K562 (cell line): ENCODE measurements at regions not wholly inside any gene's neighbourhood (a gene's known extent, or its start where the extent isn't known, plus 50 kb on each side); places are given as distances from the start of the nearest gene placed in this dataset.

Experiments
- ATAC-seq: fragments of 200-7000 bp; cut with Tn5 transposase; 3 replicates; pipeline ENCODE4 v1.9.1; 2020; ENCODE audit warnings: moderate library complexity
- BruUV-seq: library from RNA; stranded (reverse); fragments of 400-500 nt; replicated peaks from 2 replicates; lab custom pipeline; 2021; lab: Mats Ljungman, UMichigan
- CTCF ChIA-PET: fragments of 300-600 bp; formaldehyde crosslinking; extraction: SDS; loops from one replicate; lab custom pipeline; 2021; ENCODE audit warnings: low intra/inter-chr PET ratio; lab: Yijun Ruan, JAX
- POLR2A ChIA-PET: fragments of 300-600, 350-650 bp; sonication (Branson Sonifier 250); formaldehyde crosslinking; extraction: SDS; loops from one replicate; lab custom pipeline; 2021; ENCODE audit warnings: antibody characterized with exemption, inconsistent platforms; lab: Yijun Ruan, JAX
- DNase-seq, 4 experiments: peaks; one replicate each; pipeline versions ENCODE4 v3.0.0 to v3.0.0-alpha.2; 2011 to 2018; ENCODE audit warnings: low spot score in 3 of 4, mixed read lengths in 3 of 4; ENCODE audit errors: extremely low read depth in 1 of 4
- FAIRE-seq: peaks from 2 replicates; lab custom pipeline; 2011; peaks lifted over from hg19 to GRCh38; lab: Jason Lieb, UNC
- H2AFZ ChIP-seq: 2 replicates; pipeline ENCODE4 v1.6.0; 2011; ENCODE audit warnings: low read depth, low read length, control low read depth, inconsistent platforms
- H3K27ac ChIP-seq: fragments of 200-600 bp; 3 replicates; pipeline ENCODE4 v1.8.0; 2011; ENCODE audit warnings: low read depth, mild to moderate bottlenecking, control low read depth, inconsistent platforms, low read length, moderate library complexity, mixed read lengths; ENCODE audit errors: extremely low read depth
- H3K27me3 ChIP-seq, 2 experiments: fragments of 300-600 bp in 1 of 2; 2 replicates in 1 of 2; 3 replicates in 1 of 2; pipeline versions ENCODE4 v1.6.0 to v1.8.0; 2011; ENCODE audit warnings: inconsistent platforms in 2 of 2, low read length in 2 of 2, mild to moderate bottlenecking in 1 of 2, mixed read lengths in 1 of 2, moderate library complexity in 1 of 2; ENCODE audit not compliant: control insufficient read depth in 2 of 2, insufficient read depth in 2 of 2
- H3K36me3 ChIP-seq: fragments of 300-600 bp; 3 replicates; pipeline ENCODE4 v1.8.0; 2011; ENCODE audit warnings: mild to moderate bottlenecking, low read length, inconsistent platforms; ENCODE audit not compliant: control insufficient read depth, insufficient read depth
- H3K4me1 ChIP-seq, 2 experiments: fragments of 200-600 bp in 1 of 2; replicated peaks in 1 of 2; 2 replicates in 1 of 2; 3 replicates in 1 of 2; pipeline versions ENCODE4 v1.5.1 to v1.8.0; 2011; ENCODE audit warnings: inconsistent platforms in 2 of 2, low read length in 2 of 2, mild to moderate bottlenecking in 1 of 2, mixed read lengths in 1 of 2, moderate library complexity in 1 of 2; ENCODE audit not compliant: control insufficient read depth in 2 of 2, insufficient read depth in 2 of 2
- H3K4me2 ChIP-seq: 2 replicates; pipeline ENCODE4 v1.6.1; 2011; ENCODE audit warnings: low read length, control low read depth, inconsistent platforms, mixed read lengths; ENCODE audit not compliant: insufficient read depth
- H3K4me3 ChIP-seq: fragments of 200-600 bp; sonication (generic), shearing (Covaris generic); 2 replicates; pipeline ENCODE4 v1.5.1; 2016; ENCODE audit warnings: control low read depth, inconsistent platforms
- H3K79me2 ChIP-seq: fragments of 200-600 bp; 3 replicates; pipeline ENCODE4 v1.8.0; 2011; ENCODE audit warnings: low read length, inconsistent platforms; ENCODE audit not compliant: control insufficient read depth, insufficient read depth
- H3K9ac ChIP-seq, 2 experiments: 2 replicates each; pipeline versions ENCODE4 v1.6.0 to v1.6.1; 2011; ENCODE audit warnings: low read depth in 2 of 2, low read length in 2 of 2, control low read depth in 1 of 2, inconsistent platforms in 1 of 2, mild to moderate bottlenecking in 1 of 2, mixed read lengths in 1 of 2; ENCODE audit not compliant: insufficient read depth in 1 of 2
- H3K9me1 ChIP-seq: one replicate; pipeline ENCODE4 v1.6.0; 2011; ENCODE audit warnings: inconsistent platforms, mild to moderate bottlenecking, low read length, moderate library complexity; ENCODE audit not compliant: control insufficient read depth, insufficient read depth
- H3K9me3 ChIP-seq: replicated peaks from 2 replicates; pipeline ENCODE4 v1.5.1; 2011; ENCODE audit warnings: low read depth, low read length, inconsistent platforms; ENCODE audit not compliant: control insufficient read depth, insufficient read depth
- H4K20me1 ChIP-seq: replicated peaks from 2 replicates; pipeline ENCODE4 v1.6.1; 2011; ENCODE audit warnings: low read length, inconsistent platforms, mixed read lengths; ENCODE audit not compliant: control insufficient read depth, insufficient read depth
- ARID4B ChIP-seq: sonication (generic); formaldehyde crosslinking; IDR thresholded peaks from 2 replicates; pipeline ENCODE4 v1.8.0; 2022; ENCODE audit warnings: mild to moderate bottlenecking, missing genetic modification reagents
- ATF7 ChIP-seq: fragments of 450-650 bp; IDR thresholded peaks from 2 replicates; pipeline ENCODE4 v1.7.1; 2014; ENCODE audit warnings: mild to moderate bottlenecking, moderate library complexity
- BHLHE40 ChIP-seq: IDR thresholded peaks from 2 replicates; pipeline ENCODE4 v1.6.1; 2011; ENCODE audit warnings: low read length, improper control_type of control experiment
- CSDE1 ChIP-seq, 2 experiments: fragments of 450-650 bp; IDR thresholded peaks; 2 replicates each; pipeline ENCODE4 v1.6.1; 2016; ENCODE audit warnings: mild to moderate bottlenecking in 1 of 2
- DACH1 ChIP-seq: fragments of 450-650 bp; IDR thresholded peaks from 2 replicates; pipeline ENCODE4 v1.6.1; 2018; ENCODE audit not compliant: partially characterized antibody
- EGR1 ChIP-seq: fragments of 450-650 bp; conservative IDR thresholded peaks from 2 replicates; pipeline ENCODE4 v1.6.1; 2017; ENCODE audit warnings: mild to moderate bottlenecking
- HCFC1 ChIP-seq: IDR thresholded peaks from 2 replicates; pipeline ENCODE4 v1.6.1; 2012; ENCODE audit warnings: low read depth, low read length, improper control_type of control experiment
- HNRNPUL1 ChIP-seq: fragments of 200-400 bp; formaldehyde crosslinking; IDR thresholded peaks from 2 replicates; pipeline ENCODE4 v1.6.1; 2017; ENCODE audit warnings: low read length
- MCM5 ChIP-seq: fragments of 450-650 bp; IDR thresholded peaks from 2 replicates; pipeline ENCODE4 v1.6.1; 2016; ENCODE audit warnings: low read depth
- POLR3G ChIP-seq: IDR thresholded peaks from 2 replicates; pipeline ENCODE4 v1.6.1; 2011; ENCODE audit not compliant: insufficient read length, insufficient replicate concordance; ENCODE audit errors: extremely low read depth
- THAP7 ChIP-seq: fragments of 250-450 bp; sonication (Bioruptor Pico); IDR thresholded peaks from 2 replicates; pipeline ENCODE4 v1.5.0; 2021
- WGBS: fragments of 100-300 bp; shearing (Covaris generic); methylation state at CpG from one replicate; pipeline ENCODE4 v1.1.6; 2016; ENCODE audit warnings: low coverage, mixed read lengths; ENCODE audit not compliant: insufficient coverage; ENCODE audit errors: missing lambda C conversion rate; 5-methylcytosine and 5-hydroxymethylcytosine counted together
- in situ Hi-C: fragments of 300-500 bp; cut with MboI; formaldehyde crosslinking; loops from 4 replicates; pipeline ENCODE4 v1.15.0; 2018; ENCODE audit warnings: inconsistent platforms, mixed read lengths
- intact Hi-C: fragments of 100-400 bp; cut with micrococcal nuclease; formaldehyde crosslinking; loops from 2 replicates; pipeline ENCODE4 v1.14.2; 2022

- no peaks in the 10 kb centered on the region for H3K79me2 ChIP-seq
- H3K4me2 ChIP-seq: no peak overlapping the region
- H3K36me3 ChIP-seq: no peaks in the 10 kb centered on the region
- no peak for DNase-seq
- no peak overlapping the region for H2AFZ ChIP-seq
- ChIA-PET POLR2A (no interaction called here), CTCF (no interaction called here)
- BruUV-seq: no TSS peak
- no peak overlapping the region for H3K4me3 ChIP-seq
- no peak overlapping the region for H3K27ac ChIP-seq
- H3K27me3 ChIP-seq: peaks cover 11 to 53% of the 10 kb centered on the region in 2 experiments
- no peaks in the 10 kb centered on the region for H3K4me1 ChIP-seq
- no peak for TF ChIP-seq THAP7 (CRISPR knock-in tag)
- intact Hi-C loops: no loop called here
- no peaks in the 10 kb centered on the region for H3K9me1 ChIP-seq
- peaks cover 9% of the 10 kb centered on the region; the same call in 1 of the 2 replicates for H4K20me1 ChIP-seq
- no peaks in the 10 kb centered on the region for H3K9me3 ChIP-seq
- in situ Hi-C loops: no loop called here
- no peak overlapping the region for H3K9ac ChIP-seq
- no peak for FAIRE-seq
- ATAC-seq: no peak
- WGBS: under 1% methylated on average over 7 of the region's 7 CpGs
Observed at GRCh38 chr5:171593401-171593800, 174.0 kb downstream of the FGF18 start.

- Histone ChIP-seq H3K9me3 (no peaks in the 10 kb centered on the region), H3K9ac (no peak overlapping the region), H3K4me3 (no peak overlapping the region), H4K20me1 (peaks cover 9% of the 10 kb centered on the region; the same call in 1 of the 2 replicates), H3K9me1 (no peaks in the 10 kb centered on the region), H3K79me2 (no peaks in the 10 kb centered on the region), H3K27ac (no peak overlapping the region), H3K27me3 (peaks cover 11 to 50% of the 10 kb centered on the region in 2 experiments), H3K4me2 (no peak overlapping the region), H3K36me3 (no peaks in the 10 kb centered on the region), H2AFZ (no peak overlapping the region), H3K4me1 (no peaks in the 10 kb centered on the region)
- ATAC-seq (no peak), FAIRE-seq (no peak), DNase-seq (no peak)
- in situ Hi-C loops: no loop called here
- POLR2A ChIA-PET: interaction anchor here (0.6 kb wide), 1 partner anchor 1203 kb away, joined by 3 read pairs; no protein-coding TSS in a partner anchor
- CTCF ChIA-PET: no interaction called here
- no TSS peak for BruUV-seq
- intact Hi-C loops: no loop called here
- 0% methylated on average over 2 of the region's 2 CpGs for WGBS
- no peak for TF ChIP-seq HCFC1
- no peak for TF ChIP-seq MCM5
- TF ChIP-seq EGR1: no peak
- TF ChIP-seq HNRNPUL1: no peak
- TF ChIP-seq DACH1: no peak
- TF ChIP-seq BHLHE40: no peak
- no peak for TF ChIP-seq ARID4B (CRISPR knock-in tag)
- TF ChIP-seq POLR3G: no peak
- no peak for TF ChIP-seq ATF7
- TF ChIP-seq CSDE1 (IDR thresholded peaks at IDR 0.05): no peak
Observed at GRCh38 chr5:171593976-171594375, 174.5 kb downstream of the FGF18 start.
